Thymus (tissue), 11 donors: ENCODE measurements at regions not wholly inside any gene's neighbourhood (a gene's known extent, or its start where the extent isn't known, plus 50 kb on each side); places are given as distances from the start of the nearest gene placed in this dataset.

Experiments
- DNase-seq, 9 donors: peaks; one replicate each; pipeline ENCODE4 v3.0.0-alpha.2; 2013; ENCODE audit warnings: low spot score in 9 of 9, low read depth in 6 of 9, missing footprints in 1 of 9
- H3K27ac ChIP-seq, 2 donors: one replicate each; pipeline ENCODE4 v1.5.1; 2013; ENCODE audit warnings: control low read depth in 1 of 2, low read depth in 1 of 2, low read length in 1 of 2, mild to moderate bottlenecking in 1 of 2, moderate library complexity in 1 of 2
- H3K27me3 ChIP-seq, 2 donors: one replicate each; pipeline ENCODE4 v1.5.1; 2013; ENCODE audit warnings: low read length in 1 of 2; ENCODE audit not compliant: control insufficient read depth in 2 of 2, insufficient read depth in 1 of 2
- H3K36me3 ChIP-seq, 2 donors: one replicate each; pipeline ENCODE4 v1.5.1; 2013; ENCODE audit warnings: low read length in 1 of 2, mild to moderate bottlenecking in 1 of 2, moderate library complexity in 1 of 2; ENCODE audit not compliant: control insufficient read depth in 2 of 2, insufficient read depth in 2 of 2
- H3K4me1 ChIP-seq, 2 donors: one replicate each; pipeline ENCODE4 v1.5.1; 2013; ENCODE audit warnings: low read length in 2 of 2; ENCODE audit not compliant: control insufficient read depth in 2 of 2, insufficient read depth in 2 of 2
- H3K4me3 ChIP-seq, 2 donors: one replicate each; pipeline ENCODE4 v1.5.1; 2013; ENCODE audit warnings: low read length in 2 of 2, control low read depth in 1 of 2, mild to moderate bottlenecking in 1 of 2
- H3K9me3 ChIP-seq, 2 donors: one replicate each; pipeline ENCODE4 v1.5.1; 2013; ENCODE audit warnings: low read length in 1 of 2, mild to moderate bottlenecking in 1 of 2; ENCODE audit not compliant: control insufficient read depth in 2 of 2, insufficient read depth in 1 of 2
- WGBS: extraction: QIAGEN DNeasy Blood & Tissue Kit; methylation state at CpG from one replicate; pipeline ENCODE4 v1.1.7; 2013; 5-methylcytosine and 5-hydroxymethylcytosine counted together
- donor health status: healthy.

GRCh38 chr3:127033171-127033570, 50.3 kb downstream of the PLXNA1 start:
- no peak for DNase-seq
- Histone ChIP-seq H3K4me1 (no peaks in the 10 kb centered on the region), H3K36me3 (peaks cover 4 to 18% of the 10 kb centered on the region in 2 donors), H3K9me3 (peaks cover 0 to 1% of the 10 kb centered on the region in 2 donors), H3K4me3 (no peak overlapping the region), H3K27ac (no peak overlapping the region), H3K27me3 (no peaks in the 10 kb centered on the region)
- WGBS = 95% methylated on average over 6 of the region's 6 CpGs

DNA sequence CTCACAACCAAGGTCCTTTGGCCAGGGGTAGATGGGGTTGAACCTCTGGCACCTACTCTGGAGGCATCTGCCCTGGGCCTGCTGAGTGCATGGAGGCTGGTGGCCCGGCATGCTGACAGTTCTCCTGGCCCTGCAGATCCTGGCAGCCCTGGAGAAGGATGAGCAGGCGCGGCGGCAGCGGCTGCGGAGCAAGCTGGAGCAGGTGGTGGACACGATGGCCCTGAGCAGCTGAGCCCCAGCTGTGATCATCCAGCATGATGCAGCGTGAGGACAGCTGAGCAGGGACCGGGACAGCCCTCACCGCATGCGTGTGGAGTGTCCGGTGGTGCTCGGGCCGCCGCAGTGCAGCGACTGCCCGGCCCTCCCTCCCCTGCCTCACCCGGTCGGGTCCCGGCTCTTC, 50.9 kb downstream of the PLXNA1 start:
- H3K27me3 ChIP-seq = no peaks in the 10 kb centered on the region
- H3K4me1 ChIP-seq = no peaks in the 10 kb centered on the region
- DNase-seq = no peak
- peaks cover 0 to 1% of the 10 kb centered on the region in 2 donors for H3K9me3 ChIP-seq
- peaks cover 4 to 17% of the 10 kb centered on the region in 2 donors for H3K36me3 ChIP-seq
- H3K4me3 ChIP-seq = no peak overlapping the region
- 95% methylated on average over 20 of the region's 20 CpGs for WGBS
- no peak overlapping the region for H3K27ac ChIP-seq

DNA sequence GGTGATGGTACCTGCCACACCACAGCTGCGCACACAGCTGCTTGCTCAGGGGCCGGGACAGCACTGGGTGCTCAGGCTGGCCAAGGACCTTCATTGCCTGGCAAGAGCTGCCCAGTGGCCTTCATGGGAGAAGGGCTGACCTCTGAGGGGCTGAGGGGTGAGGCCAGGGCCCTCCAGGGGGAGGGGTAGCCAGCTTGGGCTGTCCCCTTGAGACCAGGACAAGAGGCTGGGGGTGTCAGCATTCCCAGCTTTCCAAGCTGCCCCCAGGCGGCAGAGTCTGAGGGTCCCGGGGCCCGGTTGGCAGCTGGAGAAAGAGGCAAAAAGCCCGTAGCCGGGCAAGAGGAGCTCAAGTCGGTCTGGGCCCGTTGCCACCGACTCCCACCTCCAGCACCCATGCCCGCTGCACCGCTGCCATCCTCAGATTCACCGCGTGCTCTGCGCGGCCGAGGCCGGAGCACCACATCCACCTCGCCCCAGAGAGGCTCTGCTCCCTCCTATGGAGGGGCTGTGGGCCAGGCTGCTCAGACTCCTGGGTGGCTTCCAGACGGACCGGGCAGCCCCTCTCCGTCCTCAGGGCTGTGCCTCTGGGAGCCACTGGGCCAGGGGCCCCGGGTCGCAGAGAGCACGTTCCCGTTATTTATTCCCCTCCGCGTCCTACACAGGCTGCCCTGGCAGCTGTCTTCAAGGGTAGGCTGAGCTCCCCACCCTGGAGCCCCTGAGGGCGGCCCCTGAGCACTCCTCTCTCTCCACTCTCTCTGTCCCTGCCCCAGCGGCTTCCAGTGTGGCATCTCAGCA, 51.5 kb downstream of the PLXNA1 start:
- no peak overlapping the region for H3K4me3 ChIP-seq
- no peak overlapping the region for H3K27ac ChIP-seq
- no peaks in the 10 kb centered on the region for H3K4me1 ChIP-seq
- DNase-seq = no peak
- H3K27me3 ChIP-seq = no peaks in the 10 kb centered on the region
- 98% methylated on average over 30 of the region's 30 CpGs for WGBS
- peaks cover 3 to 17% of the 10 kb centered on the region in 2 donors for H3K36me3 ChIP-seq
- H3K9me3 ChIP-seq = peaks cover 0 to 1% of the 10 kb centered on the region in 2 donors

DNA sequence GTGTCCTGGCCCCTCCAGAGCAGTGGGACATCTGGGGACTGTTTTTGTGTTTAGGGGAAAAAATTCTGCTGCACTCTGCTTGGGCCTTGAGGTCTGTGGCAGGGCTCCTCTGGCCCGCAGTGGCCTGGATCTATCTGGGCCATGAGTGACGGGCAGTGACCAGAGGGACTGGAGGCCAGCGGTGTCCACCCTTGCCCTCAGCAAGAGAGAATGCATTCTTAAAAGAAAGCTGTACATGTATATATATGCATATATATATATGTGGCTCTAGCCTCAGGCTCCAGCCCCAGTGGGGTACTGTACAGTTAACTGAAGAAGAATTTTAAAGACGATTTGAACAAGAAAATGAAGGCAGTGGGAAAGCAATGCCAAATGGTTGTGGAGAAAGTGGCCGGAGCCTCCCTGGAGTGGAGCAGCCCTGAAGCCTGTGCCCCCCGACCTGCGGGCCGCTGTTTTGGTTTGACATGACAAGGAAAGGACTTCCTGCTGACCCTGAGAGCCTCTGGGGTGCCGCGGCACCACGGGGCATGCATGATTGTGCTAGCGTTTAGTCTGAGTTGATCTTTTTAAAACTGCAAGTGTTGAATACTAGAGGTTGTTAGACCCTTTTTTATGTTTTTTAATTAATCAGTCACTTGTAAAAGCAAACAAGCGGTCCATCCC, 52.2 kb downstream of the PLXNA1 start:
- DNase-seq = no peak
- 96% methylated on average over 13 of the region's 13 CpGs for WGBS

DNA sequence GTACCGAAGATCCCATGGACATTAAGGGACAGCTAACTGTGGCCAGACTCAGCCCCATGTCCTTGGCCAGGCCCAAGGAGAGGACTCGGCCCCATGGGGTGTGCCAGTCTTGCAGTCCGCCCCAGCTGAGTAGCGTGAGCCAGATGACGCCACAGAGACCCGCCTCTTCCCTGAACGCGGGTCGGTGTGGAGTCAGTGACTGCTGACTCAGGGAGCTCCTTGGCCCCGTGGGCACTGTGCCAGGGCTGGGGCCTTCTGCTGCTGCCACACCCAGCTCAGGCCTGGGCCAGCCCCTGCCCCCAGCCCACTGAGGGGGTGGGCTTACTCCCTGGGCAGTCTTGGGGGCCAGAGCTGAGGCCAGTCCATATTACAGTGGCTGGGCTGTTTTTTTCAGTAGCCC, 52.8 kb downstream of the PLXNA1 start:
- no peak for DNase-seq
- 83% methylated on average over 10 of the region's 10 CpGs for WGBS

More for the DNA sequence above, 52.2 kb downstream of the PLXNA1 start:
- Histone ChIP-seq H3K9me3 (no peaks in the 10 kb centered on the region), H3K27me3 (no peaks in the 10 kb centered on the region), H3K4me1 (no peaks in the 10 kb centered on the region), H3K36me3 (peaks cover 0 to 13% of the 10 kb centered on the region in 2 donors), H3K27ac (no peak overlapping the region), H3K4me3 (no peak overlapping the region)

DNA sequence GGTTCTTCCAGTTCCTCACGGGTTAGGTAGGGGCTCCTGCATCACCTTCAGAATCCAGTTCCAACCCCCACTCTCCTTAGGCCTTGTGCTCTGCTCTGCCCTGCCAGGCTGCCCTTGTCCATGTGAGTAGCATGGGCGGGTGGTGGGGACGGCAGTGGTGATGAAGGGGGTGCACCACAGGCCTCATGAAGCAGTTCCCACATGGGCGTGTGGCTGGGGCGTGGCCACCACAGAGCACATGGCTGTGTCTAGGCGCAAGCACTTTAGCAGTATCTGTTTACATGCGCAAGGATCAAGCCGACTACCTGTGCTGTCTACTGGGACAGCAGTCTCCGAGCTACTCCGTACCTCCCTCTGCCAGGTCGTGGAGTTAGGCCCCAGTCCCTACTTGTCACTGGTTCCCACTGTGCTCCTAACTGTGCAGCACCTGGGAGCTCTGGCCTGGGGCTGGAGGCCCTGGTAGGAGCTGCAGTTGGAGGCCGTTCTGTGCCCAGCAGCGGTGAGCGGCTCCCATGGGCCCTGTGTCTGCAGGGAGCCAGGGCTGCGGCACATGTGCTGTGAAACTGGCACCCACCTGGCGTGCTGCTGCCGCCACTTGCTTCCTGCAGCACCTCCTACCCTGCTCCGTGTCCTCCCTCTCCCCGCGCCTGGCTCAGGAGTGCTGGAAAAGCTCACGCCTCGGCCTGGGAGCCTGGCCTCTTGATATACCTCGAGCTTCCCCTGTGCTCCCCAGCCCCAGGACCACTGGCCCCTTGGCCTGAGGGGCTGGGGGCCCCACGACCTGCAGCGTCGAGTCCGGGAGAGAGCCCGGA, 53.5 kb downstream of the PLXNA1 start:
- Histone ChIP-seq H3K27ac (no peak overlapping the region), H3K36me3 (peaks cover 0 to 9% of the 10 kb centered on the region in 2 donors), H3K4me3 (no peak overlapping the region), H3K9me3 (no peaks in the 10 kb centered on the region), H3K4me1 (no peaks in the 10 kb centered on the region), H3K27me3 (no peaks in the 10 kb centered on the region)
- WGBS = 92% methylated on average over 28 of the region's 28 CpGs
- no peak for DNase-seq

More for the DNA sequence above, 52.8 kb downstream of the PLXNA1 start:
- H3K27ac ChIP-seq = no peak overlapping the region
- no peaks in the 10 kb centered on the region for H3K4me1 ChIP-seq
- H3K36me3 ChIP-seq = peaks cover 0 to 9% of the 10 kb centered on the region in 2 donors
- H3K9me3 ChIP-seq = no peaks in the 10 kb centered on the region
- no peak overlapping the region for H3K4me3 ChIP-seq
- no peaks in the 10 kb centered on the region for H3K27me3 ChIP-seq

DNA sequence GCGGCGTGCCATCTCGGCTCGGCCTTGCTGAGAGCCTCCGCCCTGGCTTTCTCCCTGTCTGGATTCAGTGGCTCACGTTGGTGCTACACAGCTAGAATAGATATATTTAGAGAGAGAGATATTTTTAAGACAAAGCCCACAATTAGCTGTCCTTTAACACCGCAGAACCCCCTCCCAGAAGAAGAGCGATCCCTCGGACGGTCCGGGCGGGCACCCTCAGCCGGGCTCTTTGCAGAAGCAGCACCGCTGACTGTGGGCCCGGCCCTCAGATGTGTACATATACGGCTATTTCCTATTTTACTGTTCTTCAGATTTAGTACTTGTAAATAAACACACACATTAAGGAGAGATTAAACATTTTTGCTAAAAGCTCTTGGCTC, 54.1 kb downstream of the PLXNA1 start:
- no peak for DNase-seq
- Histone ChIP-seq H3K27ac (no peak overlapping the region), H3K9me3 (no peaks in the 10 kb centered on the region), H3K4me3 (no peak overlapping the region), H3K27me3 (no peaks in the 10 kb centered on the region), H3K36me3 (peaks cover 0 to 9% of the 10 kb centered on the region in 2 donors), H3K4me1 (no peaks in the 10 kb centered on the region)
- WGBS = 97% methylated on average over 16 of the region's 16 CpGs

- DNase-seq = no peak
Observed at GRCh38 chr3:127037418-127037841, 54.5 kb downstream of the PLXNA1 start.

More at GRCh38 chr3:127037418-127037841, 54.5 kb downstream of the PLXNA1 start:
- Histone ChIP-seq H3K4me3 (no peak overlapping the region), H3K27me3 (no peaks in the 10 kb centered on the region), H3K27ac (no peak overlapping the region), H3K9me3 (no peaks in the 10 kb centered on the region), H3K4me1 (no peaks in the 10 kb centered on the region), H3K36me3 (peaks cover 0 to 8% of the 10 kb centered on the region in 2 donors)
- 97% methylated on average over 11 of the region's 11 CpGs for WGBS
